ENCODE measurements at regions not wholly inside any gene's neighbourhood (a gene's known extent, or its start where the extent isn't known, plus 50 kb on each side); places are given as distances from the start of the nearest gene placed in this dataset.

DNA sequence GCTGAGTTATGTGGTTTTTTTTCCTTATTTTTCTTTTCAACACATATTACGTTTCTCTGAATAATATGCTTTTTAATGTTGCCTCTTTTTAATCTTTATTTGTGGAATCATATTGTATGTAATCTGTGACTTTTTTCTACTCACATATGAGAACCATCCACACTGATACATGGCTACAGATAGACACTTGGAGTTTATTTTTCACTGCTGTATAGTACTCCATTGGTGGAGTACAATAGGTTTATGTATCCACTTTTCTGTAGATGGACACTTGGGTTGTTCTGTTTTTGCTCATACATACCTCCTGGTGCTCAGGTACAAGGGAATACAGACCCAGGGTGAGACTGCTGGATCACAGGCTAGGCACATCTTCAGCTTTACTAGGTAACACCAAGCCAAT lies 71.5 kb upstream of the ERG start:
- Histone ChIP-seq H3K36me3 (ENCODE audit: control insufficient read depth, insufficient read depth, low read length) (no peaks in the 10 kb centered on the region), H3K27me3 (ENCODE audit: control insufficient read depth, insufficient read depth, low read length) (peaks cover 14% of the 10 kb centered on the region), H3K4me3 (ENCODE audit: low read depth, low read length) (no peak overlapping the region)
- DNase-seq (ENCODE audit: low read depth), result no peak
- TF ChIP-seq CTCF (IDR thresholded peaks at IDR 0.05; ENCODE audit: insufficient read depth, low read length, poor library complexity, severe bottlenecking), result no peak

DNA sequence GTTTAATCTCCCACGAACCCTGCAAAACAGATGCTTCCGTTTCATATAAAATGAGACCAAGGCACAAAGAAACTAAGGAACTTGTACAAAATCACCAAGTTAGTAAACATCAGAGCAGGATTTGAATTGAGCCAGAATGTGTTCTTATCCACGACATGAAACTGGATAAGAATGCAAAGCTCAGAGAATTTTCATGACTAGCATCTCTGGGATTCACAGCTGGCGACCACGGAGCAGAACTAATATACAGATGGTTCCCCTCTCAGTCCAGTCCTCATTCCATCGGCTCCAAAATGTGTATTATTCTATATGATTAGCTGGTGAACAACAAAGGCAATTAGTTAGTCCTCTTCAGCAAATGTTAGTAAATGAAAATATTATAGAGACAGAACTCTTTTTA lies 72.3 kb upstream of the ERG start:
- no peaks in the 10 kb centered on the region for H3K36me3 ChIP-seq (ENCODE audit: control insufficient read depth, insufficient read depth, low read length)
- no peak for TF ChIP-seq CTCF (IDR thresholded peaks at IDR 0.05; ENCODE audit: insufficient read depth, low read length, poor library complexity, severe bottlenecking)
- DNase-seq (ENCODE audit: low read depth), result no peak
- H3K4me3 ChIP-seq (ENCODE audit: low read depth, low read length), result no peak overlapping the region
- H3K27me3 ChIP-seq (ENCODE audit: control insufficient read depth, insufficient read depth, low read length), result peaks cover 12% of the 10 kb centered on the region

- no peak overlapping the region for H3K4me3 ChIP-seq (ENCODE audit: low read depth, low read length)
- peaks cover 4% of the 10 kb centered on the region for H3K27me3 ChIP-seq (ENCODE audit: control insufficient read depth, insufficient read depth, low read length)
- no peak for DNase-seq (ENCODE audit: low read depth)
- H3K36me3 ChIP-seq (ENCODE audit: control insufficient read depth, insufficient read depth, low read length), result no peaks in the 10 kb centered on the region
- TF ChIP-seq CTCF (IDR thresholded peaks at IDR 0.05; ENCODE audit: insufficient read depth, low read length, poor library complexity, severe bottlenecking), result no peak
Measured at GRCh38 chr21:38574895-38575575, 76.8 kb upstream of the ERG start.

- Histone ChIP-seq H3K36me3 (ENCODE audit: control insufficient read depth, insufficient read depth, low read length) (no peaks in the 10 kb centered on the region), H3K27me3 (ENCODE audit: control insufficient read depth, insufficient read depth, low read length) (peaks cover 4% of the 10 kb centered on the region), H3K4me3 (ENCODE audit: low read depth, low read length) (no peak overlapping the region)
- DNase-seq (ENCODE audit: low read depth), result no peak
- no peak for TF ChIP-seq CTCF (IDR thresholded peaks at IDR 0.05; ENCODE audit: insufficient read depth, low read length, poor library complexity, severe bottlenecking)
Measured at GRCh38 chr21:38577887-38578286, 79.6 kb upstream of the ERG start.

DNA sequence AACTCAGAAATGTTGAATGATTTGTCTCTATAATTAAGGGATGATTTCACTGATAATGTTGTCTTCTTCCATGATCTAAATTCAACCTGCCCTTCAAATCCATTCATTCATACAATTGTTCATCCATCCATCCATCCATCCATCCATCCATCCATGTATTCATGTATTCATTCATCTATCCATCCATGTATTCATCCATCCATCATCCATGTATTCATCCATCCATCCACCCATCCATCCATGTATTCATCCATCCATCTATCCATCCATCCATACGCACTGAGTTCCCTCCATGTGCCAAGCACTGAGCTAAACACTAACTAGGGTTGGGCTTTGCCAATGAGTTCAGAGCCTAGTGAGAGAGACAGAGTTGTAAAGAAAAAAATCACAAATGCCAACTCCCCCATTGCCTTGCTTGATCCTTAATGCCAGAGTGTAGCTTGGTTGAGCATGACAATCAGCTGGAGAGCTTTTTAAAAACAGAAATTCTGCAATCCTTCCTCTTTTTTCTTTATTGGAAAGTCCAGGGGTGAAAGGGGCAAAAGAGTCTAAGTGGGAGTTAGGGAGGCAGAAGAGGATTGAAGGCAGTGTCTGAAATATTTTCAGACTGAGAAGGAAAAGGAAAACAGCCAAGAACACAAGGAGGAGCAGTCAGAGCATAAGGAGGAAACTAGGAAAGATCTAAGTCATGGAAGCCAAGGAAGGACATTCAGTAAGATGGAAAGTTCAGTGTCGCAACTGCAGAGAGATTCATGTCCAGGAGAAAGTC lies 92.4 kb upstream of the ERG start:
- Histone ChIP-seq H3K4me3 (ENCODE audit: low read depth, low read length) (no peak overlapping the region), H3K27me3 (ENCODE audit: control insufficient read depth, insufficient read depth, low read length) (peaks cover 7% of the 10 kb centered on the region), H3K36me3 (ENCODE audit: control insufficient read depth, insufficient read depth, low read length) (no peaks in the 10 kb centered on the region)
- no peak for TF ChIP-seq CTCF (IDR thresholded peaks at IDR 0.05; ENCODE audit: insufficient read depth, low read length, poor library complexity, severe bottlenecking)
- DNase-seq (ENCODE audit: low read depth), result no peak

- no peak for DNase-seq (ENCODE audit: low read depth)
- Histone ChIP-seq H3K27me3 (ENCODE audit: control insufficient read depth, insufficient read depth, low read length) (peaks cover 7% of the 10 kb centered on the region), H3K36me3 (ENCODE audit: control insufficient read depth, insufficient read depth, low read length) (no peaks in the 10 kb centered on the region), H3K4me3 (ENCODE audit: low read depth, low read length) (no peak overlapping the region)
- no peak for TF ChIP-seq CTCF (IDR thresholded peaks at IDR 0.05; ENCODE audit: insufficient read depth, low read length, poor library complexity, severe bottlenecking)
Measured at GRCh38 chr21:38591218-38591537, 92.9 kb upstream of the ERG start.
